Fibroblast of skin of right biceps (primary cell): ENCODE measurements at regions not wholly inside any gene's neighbourhood (a gene's known extent, or its start where the extent isn't known, plus 50 kb on each side); places are given as distances from the start of the nearest gene placed in this dataset.
A peak's percentile ranks its signal among the peaks of the same experiment; 100 is the strongest.

Source experiments
- DNase-seq: peaks from one replicate; pipeline ENCODE4 v3.0.0-alpha.2; 2013

- no peak for DNase-seq
Measured at GRCh38 chr9:95666096-95666784, 149.5 kb upstream of the PTCH1 start.

DNA sequence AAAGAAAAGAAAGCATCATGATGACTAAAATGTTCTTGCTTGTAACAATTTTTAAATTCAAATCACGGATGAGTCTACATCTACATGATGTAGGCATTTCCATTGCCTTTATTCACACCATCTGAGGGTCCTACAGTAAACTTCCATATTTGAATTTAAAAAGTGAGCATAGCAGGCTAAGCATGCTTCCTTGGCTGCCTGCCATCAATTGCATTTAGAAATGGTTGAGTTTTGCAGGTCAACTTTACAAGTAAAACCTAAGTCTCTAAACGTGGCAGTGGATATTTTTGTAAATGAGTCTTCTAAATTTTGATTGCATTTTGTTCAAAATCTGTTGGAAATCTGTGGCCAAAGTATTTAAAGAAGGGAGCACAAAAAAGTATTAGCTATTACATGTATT lies 136.5 kb upstream of the PTCH1 start:
- no peak for DNase-seq

- no peak for DNase-seq
Measured at GRCh38 chr9:95650720-95651119, 133.9 kb upstream of the PTCH1 start.

DNA sequence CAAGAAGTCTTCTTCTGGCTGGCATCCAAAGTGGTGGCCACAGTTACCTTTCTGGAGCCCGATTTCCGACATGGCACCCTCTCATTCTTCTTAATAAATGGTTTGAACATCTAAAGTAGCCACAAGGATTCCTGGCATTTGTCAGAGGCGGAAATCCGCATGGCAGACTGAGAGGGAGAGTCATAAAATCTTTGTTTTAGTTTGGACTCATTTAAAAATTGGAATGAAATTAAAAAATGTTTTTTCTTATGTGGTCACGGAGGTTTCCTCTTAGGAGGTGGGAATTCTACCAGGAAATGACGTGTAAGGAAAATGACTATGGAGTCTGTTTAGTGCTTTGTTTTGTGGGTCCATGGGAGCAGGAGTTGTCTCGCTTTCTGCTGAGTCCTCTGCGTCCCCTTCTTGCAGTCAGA lies 133.0 kb upstream of the PTCH1 start:
- peak; percentile 24 for DNase-seq

DNA sequence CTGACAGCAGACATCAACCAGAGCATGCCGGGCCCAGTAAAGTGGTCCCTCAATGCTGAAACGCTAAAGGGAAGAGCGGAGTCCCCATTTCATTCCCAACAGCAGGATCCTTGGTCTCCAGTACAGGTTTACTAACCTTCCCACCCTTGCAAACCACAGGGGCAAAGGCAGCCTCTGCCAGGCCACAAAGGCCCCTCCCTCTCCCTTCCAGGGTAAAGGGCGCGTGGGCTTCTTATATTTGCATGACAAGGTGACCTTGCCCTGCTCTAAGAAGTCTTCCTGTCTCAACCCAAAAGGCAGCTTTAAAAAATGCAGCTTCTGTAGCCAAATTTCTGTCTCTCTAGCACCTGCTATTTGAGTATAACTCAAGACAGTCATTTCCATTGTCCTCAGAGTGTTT lies 131.5 kb upstream of the PTCH1 start:
- DNase-seq: no peak

GRCh38 chr9:95645992-95646391 lies 129.2 kb upstream of the PTCH1 start:
- no peak for DNase-seq

GRCh38 chr9:95645579-95645978 lies 128.8 kb upstream of the PTCH1 start:
- DNase-seq: no peak

DNA sequence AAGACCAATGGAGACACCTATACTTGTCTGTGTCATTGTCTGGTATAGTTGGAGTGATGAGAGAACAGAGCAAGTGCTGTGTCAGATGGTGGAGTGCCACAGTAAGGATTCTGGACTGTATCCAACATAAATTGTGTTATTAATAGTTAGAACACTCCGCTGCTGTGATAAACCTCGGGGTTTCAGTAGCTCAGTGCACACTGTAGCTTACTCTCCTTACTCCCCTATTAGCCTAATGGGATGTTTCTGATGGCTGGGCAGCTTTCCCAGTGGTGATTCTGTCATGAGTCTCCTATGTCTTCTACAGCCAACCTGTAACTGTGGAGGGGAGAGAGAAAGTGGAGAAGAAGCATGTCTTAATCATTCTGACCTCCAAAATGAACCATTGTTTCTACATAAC lies 127.6 kb upstream of the PTCH1 start:
- peak; percentile 38 for DNase-seq

- DNase-seq: no peak
Measured at GRCh38 chr9:95643619-95644018, 126.8 kb upstream of the PTCH1 start.

DNA sequence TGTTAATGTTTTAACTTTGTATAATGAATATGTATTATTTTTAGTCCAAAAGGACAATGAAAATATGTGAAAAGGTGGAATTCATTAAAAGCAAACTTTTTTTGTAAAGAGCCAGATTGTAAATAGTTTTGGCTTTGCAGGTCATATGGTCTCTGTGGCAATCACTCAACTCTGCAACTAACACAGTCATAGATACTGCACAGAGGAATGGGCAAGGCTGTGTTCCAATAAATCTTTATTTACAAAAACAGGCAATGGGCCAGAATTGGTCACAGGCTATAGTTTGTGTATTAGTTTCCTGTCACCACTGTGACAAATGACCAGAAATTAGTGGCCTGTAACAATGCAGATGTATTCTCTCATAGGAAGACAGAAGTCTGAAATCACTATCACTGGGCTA lies 125.4 kb upstream of the PTCH1 start:
- no peak for DNase-seq

DNA sequence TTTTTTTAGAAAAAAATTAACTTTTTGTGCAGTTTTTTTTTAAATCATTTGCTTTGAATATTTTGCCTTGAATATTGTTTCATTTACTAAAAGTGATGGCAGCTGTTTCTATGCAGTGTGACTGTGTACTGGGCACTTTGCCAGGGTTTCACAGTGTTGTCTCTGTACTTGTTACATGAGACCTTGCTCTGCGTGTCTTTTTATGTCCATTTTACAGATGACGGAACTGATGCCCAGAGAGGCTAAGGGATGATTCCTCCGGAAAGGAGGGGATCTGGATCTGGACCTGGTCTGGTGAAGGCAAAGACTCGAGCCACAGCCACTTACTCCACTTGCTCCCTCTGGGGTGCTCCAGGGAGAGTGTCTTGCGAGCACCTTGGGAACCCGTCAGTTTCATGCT lies 124.8 kb upstream of the PTCH1 start:
- peak; percentile 27 for DNase-seq

DNA sequence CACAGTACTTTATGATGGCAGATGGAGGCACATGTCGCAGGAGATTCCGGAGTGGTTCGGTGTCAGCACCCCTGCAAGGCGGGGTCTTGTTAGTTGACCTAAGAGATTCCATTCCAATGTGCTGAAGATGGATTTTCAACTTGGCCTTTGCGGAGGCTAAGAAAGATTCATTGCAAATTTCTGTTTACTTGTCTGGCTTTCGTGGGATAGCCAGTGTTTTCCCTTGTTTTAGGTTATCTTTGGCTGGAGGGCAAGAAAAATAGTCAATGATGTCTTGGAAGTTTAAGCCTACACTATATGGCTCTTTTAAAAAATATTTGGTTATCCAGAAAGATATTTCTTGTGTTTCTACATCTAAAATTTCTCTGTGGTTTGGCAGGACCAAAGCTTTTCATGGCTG lies 123.6 kb upstream of the PTCH1 start:
- DNase-seq: no peak

DNA sequence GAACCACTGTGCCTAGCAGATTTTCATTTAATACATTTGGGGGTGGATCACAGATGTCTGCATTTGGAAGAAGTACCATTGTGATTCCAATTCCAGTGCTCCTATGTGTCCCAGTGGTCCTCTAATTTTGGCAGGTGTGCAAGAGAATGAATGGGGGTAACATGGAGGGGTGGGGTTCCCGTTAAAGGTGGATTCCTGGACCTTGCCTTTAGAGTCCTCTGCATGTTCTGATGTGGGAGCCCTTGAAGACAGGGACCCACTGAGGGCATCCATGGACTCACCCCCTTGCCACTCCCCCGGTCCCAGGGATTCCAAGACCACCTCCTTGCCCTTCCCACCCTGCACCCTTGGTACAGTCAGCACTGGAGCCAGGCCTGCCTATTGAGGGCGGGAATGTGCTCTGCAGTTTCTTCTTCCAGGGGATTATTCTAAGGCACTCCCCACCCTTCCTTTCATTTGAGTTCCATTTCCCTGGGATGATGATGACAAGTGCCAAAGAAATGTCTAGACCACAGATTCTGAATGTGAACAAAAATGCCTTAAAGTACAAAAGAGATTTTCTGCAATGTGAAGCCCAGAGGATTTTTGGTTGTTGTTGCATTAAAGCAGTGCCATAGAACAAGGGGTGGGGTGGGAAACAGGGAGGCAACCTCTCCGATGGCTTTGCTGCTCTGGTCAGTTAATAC lies 119.4 kb upstream of the PTCH1 start:
- peak; percentile 16 for DNase-seq

DNA sequence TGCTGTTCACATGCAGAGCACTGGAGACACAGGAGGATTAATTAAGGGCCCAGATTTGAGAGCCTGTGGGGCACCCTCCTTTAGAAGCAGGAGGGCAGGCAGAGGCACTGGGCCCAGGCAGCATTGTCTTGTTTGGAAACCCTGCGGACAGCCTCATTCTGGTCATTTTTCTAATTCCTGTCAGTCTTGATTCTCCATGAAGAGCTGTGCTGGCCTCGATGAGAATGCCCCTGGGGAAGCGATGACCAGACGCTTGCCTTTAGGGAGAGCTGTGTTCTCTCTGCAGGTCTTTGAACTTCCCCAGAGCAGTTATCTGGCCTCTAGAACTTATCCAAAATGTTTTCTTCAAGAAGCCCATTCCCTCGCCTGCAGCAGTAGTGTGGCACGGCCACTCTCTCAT lies 117.8 kb upstream of the PTCH1 start:
- no peak for DNase-seq

GRCh38 chr9:95634114-95634513 lies 117.3 kb upstream of the PTCH1 start:
- DNase-seq: no peak

DNA sequence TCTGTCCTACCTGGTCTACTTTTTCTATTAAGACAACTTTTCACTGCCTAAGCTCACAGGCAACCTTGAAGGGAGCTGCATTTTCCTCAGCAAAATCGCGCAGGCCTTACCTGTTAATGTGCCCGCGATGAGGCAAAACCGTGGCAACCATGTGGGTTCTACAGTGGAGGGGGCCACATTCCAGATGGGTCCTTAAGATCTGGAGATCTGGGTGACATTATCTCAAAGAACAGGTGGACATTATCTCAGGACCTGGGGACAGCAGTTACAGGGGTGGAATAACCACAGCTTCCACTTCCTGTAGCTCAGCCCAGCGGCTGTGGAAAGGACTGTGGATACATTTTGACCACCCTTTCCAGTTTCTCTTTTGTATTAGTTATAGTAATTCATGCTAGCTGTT lies 112.8 kb upstream of the PTCH1 start:
- DNase-seq: no peak

- DNase-seq: peak; percentile 32
Measured at GRCh38 chr9:95627802-95628201, 111.0 kb upstream of the PTCH1 start.

- no peak for DNase-seq
Measured at GRCh38 chr9:95626885-95627558, 110.3 kb upstream of the PTCH1 start.

- no peak for DNase-seq
Measured at GRCh38 chr9:95626341-95626740, 109.6 kb upstream of the PTCH1 start.

DNA sequence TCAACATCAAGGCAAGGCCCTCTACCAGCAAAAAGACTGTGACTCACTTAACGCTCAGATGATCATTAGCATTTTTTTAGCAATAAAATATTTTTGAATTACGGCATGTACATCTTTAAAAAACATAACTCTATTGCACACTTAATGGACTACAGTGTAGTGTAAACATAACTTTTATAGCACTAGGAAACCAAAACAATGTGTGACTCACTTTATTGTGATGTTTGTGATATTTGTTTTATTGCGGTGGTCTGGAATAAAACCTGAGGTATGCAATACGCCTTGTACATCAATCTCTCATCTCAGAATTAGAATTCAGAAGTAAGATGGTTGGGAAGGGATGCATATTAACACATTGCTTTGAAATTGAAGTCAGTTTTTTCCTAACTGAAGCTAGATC lies 106.9 kb upstream of the PTCH1 start:
- DNase-seq: no peak

- no peak for DNase-seq
Measured at GRCh38 chr9:95620722-95621121, 104.0 kb upstream of the PTCH1 start.

DNA sequence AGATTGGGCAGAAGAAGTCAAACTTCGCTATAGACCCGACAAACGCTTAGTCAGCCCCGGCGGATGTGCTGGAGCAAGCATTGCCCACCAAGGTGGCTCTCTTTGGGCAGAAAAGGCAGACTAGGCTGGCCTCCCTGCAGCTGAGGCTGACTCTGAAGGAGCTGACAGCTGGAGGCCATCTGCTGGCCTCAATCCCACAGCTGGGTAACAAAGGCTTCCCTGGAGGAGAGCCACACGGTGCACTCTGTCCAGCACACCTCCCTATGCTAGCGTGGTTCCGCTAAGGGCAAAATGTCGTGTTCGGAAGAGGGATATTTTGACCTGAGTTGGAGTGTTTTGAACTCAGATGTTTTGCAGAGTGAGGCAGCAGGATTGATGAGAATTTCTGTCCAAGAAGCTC lies 103.5 kb upstream of the PTCH1 start:
- DNase-seq: no peak

GRCh38 chr9:95615246-95615645 lies 98.5 kb upstream of the PTCH1 start:
- DNase-seq: no peak

- DNase-seq: no peak
Measured at GRCh38 chr9:95613670-95614069, 96.9 kb upstream of the PTCH1 start.
